HL-60 (cell line): ENCODE measurements at regions not wholly inside any gene's neighbourhood (a gene's known extent, or its start where the extent isn't known, plus 50 kb on each side); places are given as distances from the start of the nearest gene placed in this dataset.

Experiments used
- POLR2AphosphoS5 ChIP-seq: IDR thresholded peaks from 2 replicates; pipeline ENCODE4 v1.6.1; 2012; ENCODE audit warnings: low read depth
- TF ChIP-seq, protein P1 (sequence below): IDR thresholded peaks from one replicate; pipeline ENCODE4 v1.5.1; 2011; ENCODE audit warnings: low read length, control low read depth, inconsistent platforms; ENCODE audit not compliant: insufficient read depth

DNA sequence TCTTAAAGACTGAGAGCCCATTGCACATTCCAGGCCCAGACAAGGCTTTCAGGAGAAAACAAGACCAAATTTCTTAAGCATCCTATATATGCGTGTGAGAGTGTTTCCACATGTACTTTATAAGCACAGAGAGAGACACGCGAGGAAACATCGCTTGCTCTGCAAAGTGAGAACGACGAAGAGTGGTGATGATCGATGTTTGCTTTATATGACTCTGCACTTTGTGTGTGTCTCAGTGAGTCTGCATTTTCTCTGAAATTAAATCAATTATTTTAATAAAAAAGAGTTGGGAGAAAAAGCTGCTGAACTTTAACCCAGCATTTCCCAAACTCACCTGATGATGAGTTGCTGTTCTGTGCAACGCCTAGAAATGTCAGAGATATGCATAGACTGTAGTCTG, 61.7 kb upstream of the ZMIZ1 start:
- TF ChIP-seq, protein P1, sequence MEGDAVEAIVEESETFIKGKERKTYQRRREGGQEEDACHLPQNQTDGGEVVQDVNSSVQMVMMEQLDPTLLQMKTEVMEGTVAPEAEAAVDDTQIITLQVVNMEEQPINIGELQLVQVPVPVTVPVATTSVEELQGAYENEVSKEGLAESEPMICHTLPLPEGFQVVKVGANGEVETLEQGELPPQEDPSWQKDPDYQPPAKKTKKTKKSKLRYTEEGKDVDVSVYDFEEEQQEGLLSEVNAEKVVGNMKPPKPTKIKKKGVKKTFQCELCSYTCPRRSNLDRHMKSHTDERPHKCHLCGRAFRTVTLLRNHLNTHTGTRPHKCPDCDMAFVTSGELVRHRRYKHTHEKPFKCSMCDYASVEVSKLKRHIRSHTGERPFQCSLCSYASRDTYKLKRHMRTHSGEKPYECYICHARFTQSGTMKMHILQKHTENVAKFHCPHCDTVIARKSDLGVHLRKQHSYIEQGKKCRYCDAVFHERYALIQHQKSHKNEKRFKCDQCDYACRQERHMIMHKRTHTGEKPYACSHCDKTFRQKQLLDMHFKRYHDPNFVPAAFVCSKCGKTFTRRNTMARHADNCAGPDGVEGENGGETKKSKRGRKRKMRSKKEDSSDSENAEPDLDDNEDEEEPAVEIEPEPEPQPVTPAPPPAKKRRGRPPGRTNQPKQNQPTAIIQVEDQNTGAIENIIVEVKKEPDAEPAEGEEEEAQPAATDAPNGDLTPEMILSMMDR: no peak
- TF ChIP-seq POLR2AphosphoS5: no peak
